Fibroblast of upper back skin (primary cell): ENCODE measurements at regions not wholly inside any gene's neighbourhood (a gene's known extent, or its start where the extent isn't known, plus 50 kb on each side); places are given as distances from the start of the nearest gene placed in this dataset.
A peak's percentile ranks its signal among the peaks of the same experiment; 100 is the strongest.

Source experiments
- DNase-seq: peaks from one replicate; pipeline ENCODE4 v3.0.0-alpha.2; 2013

GRCh38 chr3:69567023-69567709 is 172.1 kb upstream of the MITF start:
- DNase-seq, result no peak

- no peak for DNase-seq
These were observed 173.0 kb upstream of the MITF start for GRCh38 chr3:69566275-69566674.

DNA sequence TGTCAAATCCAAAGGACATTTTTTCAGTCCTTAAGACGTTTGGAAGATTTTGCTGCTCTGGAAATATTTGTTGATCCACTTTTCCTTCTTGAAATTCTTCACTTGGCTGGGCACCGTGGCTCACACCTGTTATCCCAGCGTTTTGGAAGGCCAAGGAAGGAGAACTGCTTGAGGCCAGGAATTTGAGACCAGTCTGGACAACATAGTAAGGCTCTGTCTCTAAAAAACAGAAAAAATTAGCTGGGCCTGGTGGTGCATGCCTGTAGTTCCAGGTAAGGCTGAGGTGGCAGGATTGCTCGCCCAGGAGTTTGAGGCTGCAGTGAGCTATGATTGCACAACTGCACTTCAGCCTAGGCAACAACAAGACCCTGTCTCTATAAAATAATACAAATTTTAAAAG is 173.9 kb upstream of the MITF start:
- DNase-seq, result no peak

GRCh38 chr3:69563981-69564380 is 175.3 kb upstream of the MITF start:
- no peak for DNase-seq

DNA sequence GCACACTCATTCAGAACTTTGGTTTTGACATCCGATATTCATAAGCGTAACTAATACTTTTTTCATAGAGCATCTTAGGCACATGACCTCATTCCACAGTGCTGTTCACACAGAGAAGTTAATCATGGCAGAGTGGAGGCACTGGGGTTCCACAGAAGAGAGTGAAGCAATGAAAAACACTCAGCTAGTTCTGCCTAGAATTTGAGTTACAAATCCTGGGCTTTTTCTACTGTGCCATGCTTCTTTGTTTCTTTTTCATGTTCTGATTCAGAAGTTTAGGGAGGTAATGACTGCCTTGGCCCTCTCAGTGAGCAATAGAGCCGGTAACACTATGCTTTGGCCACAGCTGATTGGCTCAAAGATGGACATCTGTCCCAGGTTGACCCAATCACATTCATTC is 176.1 kb upstream of the MITF start:
- DNase-seq, result no peak

DNA sequence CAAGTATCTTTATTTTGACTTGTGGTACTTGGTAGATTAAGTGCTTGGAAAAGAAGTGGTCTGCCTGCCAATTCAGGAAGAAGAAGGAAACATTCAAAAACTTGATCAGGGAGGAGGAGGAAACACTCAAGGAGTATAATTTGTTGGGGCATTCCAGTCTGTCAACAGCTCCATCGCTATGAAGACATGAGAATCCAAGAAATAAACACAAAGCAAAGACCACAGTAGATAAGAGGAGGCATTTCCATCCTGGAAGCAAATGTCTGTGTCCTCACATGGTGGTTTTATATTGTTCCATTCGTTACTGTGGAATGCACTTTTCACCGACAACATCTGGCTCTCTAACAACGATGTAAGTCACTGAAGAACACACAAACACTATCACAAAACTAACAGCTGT is 176.1 kb upstream of the FRMD4B start:
- DNase-seq, result no peak

DNA sequence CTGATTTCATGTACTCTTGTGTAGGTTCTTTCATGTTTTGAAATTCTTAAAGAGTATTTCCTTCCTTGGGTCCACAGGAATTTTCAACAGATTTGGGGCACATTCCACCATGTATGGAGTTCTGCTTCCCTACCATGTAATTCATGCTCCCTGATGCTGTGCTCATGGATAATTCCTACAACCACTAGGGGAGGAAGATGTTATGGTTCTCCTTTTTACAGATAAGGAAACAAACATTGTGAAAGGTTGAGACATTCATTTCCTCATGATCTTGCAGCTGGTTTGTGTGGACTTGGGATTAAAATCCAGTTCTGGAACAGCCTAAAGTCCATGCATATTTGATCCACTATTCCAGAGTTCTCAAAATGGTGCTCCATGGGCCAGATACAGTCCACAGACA is 174.9 kb upstream of the FRMD4B start:
- no peak for DNase-seq

DNA sequence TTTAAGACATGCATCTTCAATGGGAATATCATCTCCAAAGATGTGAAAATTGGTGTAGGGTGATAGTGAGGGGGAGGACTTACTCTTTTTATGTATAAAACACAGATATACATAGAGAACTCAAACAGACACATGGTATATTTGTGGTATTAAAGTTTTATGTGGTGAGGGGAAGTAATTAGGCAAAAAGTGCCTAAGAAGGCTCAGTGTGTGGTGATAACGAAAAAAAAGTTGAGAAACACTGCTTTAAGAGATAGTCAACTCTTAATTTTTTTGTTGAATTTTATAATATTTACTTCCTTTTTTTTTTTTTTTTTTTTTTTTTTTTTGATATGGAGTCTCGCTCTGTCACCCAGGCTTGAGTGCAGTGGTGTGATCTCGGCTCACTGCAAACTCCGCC is 174.2 kb upstream of the FRMD4B start:
- no peak for DNase-seq

- peak; percentile 22 for DNase-seq
These were observed 173.0 kb upstream of the FRMD4B start for GRCh38 chr3:69558912-69559311.

DNA sequence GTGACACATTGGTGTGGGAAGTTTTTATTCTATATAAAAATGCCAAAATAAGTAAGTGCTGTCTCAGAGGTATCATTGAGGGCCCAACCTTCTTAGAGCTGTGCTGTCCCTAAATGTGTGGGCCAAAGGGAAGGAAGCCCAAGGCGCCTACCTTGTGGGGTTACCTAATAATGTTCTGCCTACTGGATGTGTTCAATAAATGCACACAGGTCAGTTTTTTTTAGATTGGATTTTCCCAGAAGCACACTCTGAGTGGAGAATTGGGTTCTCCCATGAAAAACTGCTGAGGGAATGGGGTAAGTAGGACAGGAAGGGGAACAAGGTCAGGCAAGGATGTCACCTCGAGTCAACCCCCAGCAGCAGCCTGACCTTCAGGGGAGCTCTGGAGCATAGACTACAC is 168.7 kb upstream of the FRMD4B start:
- no peak for DNase-seq

DNA sequence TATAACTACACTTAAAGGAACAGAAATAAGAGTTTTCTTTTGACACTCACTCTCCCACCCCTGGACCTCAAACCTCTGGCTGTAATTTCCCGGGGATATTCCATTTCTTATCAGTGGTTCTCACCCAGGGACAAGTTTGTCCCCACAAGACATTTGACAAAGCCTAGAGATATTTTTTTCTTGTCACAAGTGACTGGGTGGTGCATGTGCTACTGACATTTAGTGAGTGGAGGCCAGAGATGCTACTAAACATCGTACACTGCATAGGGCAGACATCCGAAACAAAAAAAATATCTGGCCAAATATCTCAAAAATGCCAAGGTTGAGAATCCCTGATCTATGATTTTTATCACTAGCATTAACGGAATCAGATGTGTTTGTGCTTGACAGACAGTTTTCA is 168.0 kb upstream of the FRMD4B start:
- no peak for DNase-seq

DNA sequence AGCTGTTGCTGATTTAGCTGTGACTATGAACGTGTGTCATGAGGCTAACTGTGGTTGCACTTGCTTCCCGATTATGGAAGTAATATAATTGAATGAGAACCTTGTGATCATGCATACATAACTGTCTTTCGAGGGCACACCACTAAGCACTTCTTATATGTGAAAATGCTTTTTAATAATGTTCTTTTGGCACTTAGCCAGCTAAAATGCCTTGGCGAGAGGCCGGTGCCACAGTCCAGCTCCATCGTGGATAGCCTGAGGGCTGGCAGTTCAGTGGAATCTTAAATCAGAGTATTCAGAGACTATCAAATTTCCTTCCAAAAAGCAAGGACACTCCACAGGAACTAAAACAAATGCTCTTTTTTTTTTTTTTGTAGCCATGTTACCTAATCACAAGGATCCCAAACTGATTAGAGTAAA is 161.6 kb upstream of the FRMD4B start:
- no peak for DNase-seq

GRCh38 chr3:69542805-69543429 is 157.0 kb upstream of the FRMD4B start:
- no peak for DNase-seq

- no peak for DNase-seq
These were observed 156.4 kb upstream of the FRMD4B start for GRCh38 chr3:69542089-69542804.

DNA sequence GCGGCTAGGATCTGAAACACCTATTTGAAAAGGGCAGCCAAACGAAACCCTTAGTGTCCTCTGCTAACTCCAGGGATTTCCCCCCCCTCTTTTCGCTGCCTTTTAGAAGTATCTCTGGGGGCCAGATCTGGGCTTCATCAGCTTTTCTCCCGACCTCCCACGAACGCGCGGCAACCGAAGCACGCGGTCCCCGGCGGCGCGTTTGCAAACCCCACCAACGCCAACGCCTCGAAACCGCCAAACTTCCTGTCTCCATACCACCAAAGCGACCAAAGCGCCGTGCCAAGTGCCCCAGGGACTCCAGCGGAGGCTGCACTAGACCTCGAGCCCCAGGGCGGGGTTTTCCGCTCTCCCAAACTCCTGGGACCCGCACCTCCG is 155.8 kb upstream of the FRMD4B start:
- DNase-seq, result no peak

DNA sequence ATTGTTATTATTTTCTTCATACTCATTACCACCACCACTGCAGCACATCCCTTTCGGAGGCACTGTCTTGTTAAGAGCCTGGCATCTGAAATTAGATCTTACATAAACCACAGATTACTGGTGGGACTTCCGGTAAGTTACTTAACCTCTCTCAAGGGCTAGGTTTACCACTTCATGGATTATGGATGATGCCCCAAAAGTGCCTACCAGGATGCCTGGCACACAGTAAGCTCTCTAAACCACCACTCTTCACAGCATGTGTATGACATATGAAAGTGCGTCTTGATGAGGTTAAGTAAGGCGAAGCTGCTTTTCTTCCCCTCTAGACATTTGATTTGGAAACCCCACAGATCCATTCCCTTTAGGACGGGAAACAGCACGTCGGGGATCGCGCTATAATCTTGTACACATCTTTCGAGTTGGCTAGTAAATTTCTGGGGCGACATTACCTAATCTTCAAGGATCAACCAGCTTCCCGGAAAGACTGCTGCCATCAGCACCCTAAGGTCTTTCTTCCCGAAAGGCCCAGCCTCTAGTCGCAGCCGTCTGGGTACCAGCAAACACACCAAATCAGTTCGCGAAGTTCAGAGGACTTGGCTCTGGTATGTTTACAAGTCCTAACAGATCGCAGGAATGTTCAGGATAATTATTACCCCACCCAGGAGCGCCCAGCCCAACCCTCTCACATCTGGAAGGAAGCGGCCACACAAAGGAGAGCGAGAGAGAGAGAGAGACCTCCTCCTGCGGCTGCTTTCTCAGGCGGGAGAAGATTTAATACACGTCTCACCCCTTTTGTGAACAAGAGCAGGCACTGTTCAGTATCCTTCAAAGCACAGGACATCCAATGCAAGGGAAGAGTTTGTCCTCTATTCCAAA is 155.1 kb upstream of the FRMD4B start:
- no peak for DNase-seq

GRCh38 chr3:69539134-69539533 is 153.2 kb upstream of the FRMD4B start:
- no peak for DNase-seq

DNA sequence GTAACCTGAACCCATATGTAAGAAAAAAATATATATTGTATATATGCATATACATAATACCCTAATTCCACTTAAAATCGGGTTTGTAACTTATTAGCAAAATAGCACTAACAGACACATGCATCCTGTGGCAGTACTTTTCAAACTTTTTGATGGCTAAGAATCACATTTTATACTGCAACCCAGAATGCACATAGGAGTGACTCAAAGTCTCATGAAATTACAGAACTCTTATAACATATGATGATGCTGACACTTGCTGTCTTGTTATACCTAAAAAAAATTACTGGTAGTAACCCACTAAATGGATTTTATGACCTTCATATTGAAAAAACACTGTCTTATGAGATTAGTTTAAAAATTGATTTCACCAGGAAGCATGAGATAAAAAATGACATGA is 152.4 kb upstream of the FRMD4B start:
- DNase-seq, result no peak

DNA sequence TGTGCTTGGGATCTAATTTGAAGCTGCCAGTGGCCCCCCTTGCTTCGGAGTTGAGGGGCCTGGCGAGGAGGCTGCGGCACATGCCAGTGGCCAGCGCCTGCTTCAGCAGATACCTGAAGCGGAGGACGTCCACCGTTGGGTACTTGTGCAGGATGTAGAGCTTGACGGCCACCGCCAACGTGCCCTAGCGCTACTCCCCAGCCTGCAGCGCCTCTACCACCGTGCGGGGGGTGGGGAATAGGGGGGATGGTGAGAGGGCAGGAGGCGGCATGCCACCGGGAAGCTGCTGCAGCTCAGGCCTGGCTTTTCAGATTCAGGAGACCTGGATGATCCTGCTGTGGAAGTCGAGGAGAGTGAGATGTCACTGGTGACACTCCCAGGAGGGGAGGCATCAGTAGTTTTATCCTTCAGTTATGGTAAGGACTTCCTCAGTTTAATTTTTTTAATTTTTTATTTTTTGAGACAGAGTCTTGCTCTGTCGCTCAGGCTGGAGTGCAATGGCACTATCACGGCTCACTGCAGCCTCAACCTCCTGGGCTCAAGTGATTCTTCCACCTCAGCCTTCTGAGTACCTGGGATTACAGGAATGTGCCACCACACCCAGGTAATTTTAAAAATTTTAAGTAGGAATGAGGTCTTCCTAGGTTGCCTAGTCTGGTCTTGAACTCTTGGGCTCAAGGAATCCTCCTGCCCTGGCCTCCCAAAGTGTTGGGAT is 150.6 kb upstream of the FRMD4B start:
- DNase-seq, result no peak

DNA sequence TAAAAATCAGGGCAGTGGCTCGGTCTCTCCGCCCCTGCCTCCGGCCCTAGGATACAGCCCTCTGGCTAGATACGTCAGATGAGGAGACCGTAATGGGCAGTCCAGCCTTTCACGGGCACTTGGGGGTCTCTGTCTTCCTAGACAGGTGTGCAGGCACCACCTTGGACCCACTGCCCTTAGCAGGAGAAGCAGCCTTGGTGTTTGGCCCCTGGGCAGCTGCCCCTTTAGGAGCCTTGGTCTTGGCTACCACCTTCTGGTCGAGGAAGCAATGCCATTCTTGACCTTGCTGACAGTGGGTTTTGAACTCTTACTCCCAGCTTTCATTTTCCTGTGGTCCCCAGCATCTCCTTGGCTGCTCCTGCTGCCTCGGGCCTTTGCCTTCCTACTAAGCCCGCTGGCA is 149.7 kb upstream of the FRMD4B start:
- DNase-seq, result no peak

DNA sequence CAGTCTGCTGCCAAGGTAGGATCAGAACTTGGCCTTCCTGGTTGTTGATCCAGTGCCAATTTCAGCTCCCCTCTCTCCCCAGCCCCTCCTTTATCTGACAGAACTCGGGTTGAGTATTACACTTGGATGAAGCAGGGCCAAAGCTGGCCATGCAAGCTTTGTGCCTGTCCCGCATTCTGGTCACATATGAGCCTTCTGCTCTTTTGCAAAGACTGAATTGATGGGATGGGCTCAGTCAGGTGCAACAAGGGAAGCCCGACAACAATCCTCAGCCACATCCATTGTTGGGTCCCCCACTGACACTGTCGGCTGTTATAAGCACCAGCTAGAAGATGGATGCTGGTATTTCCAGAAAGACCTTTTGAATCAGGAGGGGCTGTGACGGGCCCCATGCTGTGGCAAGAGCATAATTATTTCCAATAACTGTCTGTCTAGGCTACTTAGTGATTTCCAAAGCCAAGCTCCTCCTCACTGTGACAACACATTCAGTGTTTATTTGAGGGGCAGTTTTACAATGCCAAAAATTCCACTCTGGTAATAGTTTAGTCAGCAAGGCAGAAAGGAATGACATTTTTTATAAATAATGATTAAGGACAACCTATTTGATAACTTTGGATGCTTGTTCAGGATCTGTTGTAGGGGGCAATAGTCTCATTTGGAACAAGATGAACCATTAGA is 146.8 kb upstream of the FRMD4B start:
- DNase-seq, result no peak
